Endodermal cell (in vitro differentiated cells): ENCODE measurements at regions not wholly inside any gene's neighbourhood (a gene's known extent, or its start where the extent isn't known, plus 50 kb on each side); places are given as distances from the start of the nearest gene placed in this dataset.

Experiments used
- DNase-seq: peaks from one replicate; pipeline ENCODE4 v3.0.0-alpha.2; 2017
- H3K27ac ChIP-seq: 2 replicates; pipeline ENCODE4 v1.5.1; 2013; ENCODE audit warnings: mild to moderate bottlenecking, low read depth, low read length, moderate library complexity
- H3K27me3 ChIP-seq: 2 replicates; pipeline ENCODE4 v1.6.1; 2013; ENCODE audit warnings: mild to moderate bottlenecking, low read length, moderate library complexity; ENCODE audit not compliant: insufficient read depth, control insufficient read depth, poor library complexity, severe bottlenecking
- H3K36me3 ChIP-seq: 2 replicates; pipeline ENCODE4 v1.7.0; 2013; ENCODE audit warnings: mild to moderate bottlenecking, low read length, moderate library complexity; ENCODE audit not compliant: control insufficient read depth, insufficient read depth
- H3K4me1 ChIP-seq: one replicate; pipeline ENCODE4 v1.7.0; 2013; ENCODE audit warnings: low read length; ENCODE audit not compliant: control insufficient read depth, insufficient read depth
- H3K4me3 ChIP-seq: 2 replicates; pipeline ENCODE4 v1.5.1; 2013; ENCODE audit warnings: mild to moderate bottlenecking, low read length, moderate library complexity
- H3K9ac ChIP-seq: 2 replicates; pipeline ENCODE4 v1.6.1; 2013; ENCODE audit warnings: mild to moderate bottlenecking, low read length, moderate library complexity; ENCODE audit not compliant: poor library complexity, severe bottlenecking; ENCODE audit errors: extremely low read depth
- H3K9me3 ChIP-seq: 2 replicates; pipeline ENCODE4 v1.6.1; 2013; ENCODE audit warnings: mild to moderate bottlenecking, low read length, moderate library complexity; ENCODE audit not compliant: control insufficient read depth
- H3K27ac Mint-ChIP-seq: 2 replicates; pipeline ENCODE4 v1.8.0; 2020; ENCODE audit warnings: mixed read lengths
- H3K27me3 Mint-ChIP-seq: 2 replicates; pipeline ENCODE4 v1.8.0; 2021; ENCODE audit warnings: mild to moderate bottlenecking, mixed read lengths; ENCODE audit not compliant: insufficient read depth
- H3K36me3 Mint-ChIP-seq: 2 replicates; pipeline ENCODE4 v1.8.0; 2020; ENCODE audit warnings: low read depth, mixed read lengths
- H3K4me1 Mint-ChIP-seq: 2 replicates; pipeline ENCODE4 v1.8.0; 2020; ENCODE audit warnings: mixed read lengths
- H3K4me3 Mint-ChIP-seq: 2 replicates; pipeline ENCODE4 v1.8.0; 2020; ENCODE audit warnings: mild to moderate bottlenecking, moderate library complexity, mixed read lengths
- H3K9me3 Mint-ChIP-seq: 2 replicates; pipeline ENCODE4 v1.8.0; 2020; ENCODE audit warnings: mild to moderate bottlenecking, mixed read lengths
- CTCF ChIP-seq: fragments of 200-600 bp; sonication (generic); conservative IDR thresholded peaks from 2 replicates; pipeline ENCODE4 v1.5.0; 2021; ENCODE audit warnings: antibody characterized with exemption, mild to moderate bottlenecking
- WGBS, 2 experiments: methylation state at CpG; one replicate each; pipeline versions ENCODE4 v1.1.5 to v1.1.7; 2013; ENCODE audit warnings: missing lambda C conversion rate in 2 of 2, mixed read lengths in 1 of 2; ENCODE audit not compliant: insufficient coverage in 1 of 2, insufficient read length in 1 of 2; 5-methylcytosine and 5-hydroxymethylcytosine counted together

- H3K36me3 Mint-ChIP-seq: no peaks in the 10 kb centered on the region
- no peak overlapping the region for H3K27ac ChIP-seq
- no peaks in the 10 kb centered on the region for H3K27me3 ChIP-seq
- H3K27me3 Mint-ChIP-seq: peaks cover 4% of the 10 kb centered on the region
- H3K4me1 Mint-ChIP-seq: peaks cover 11% of the 10 kb centered on the region
- H3K4me1 ChIP-seq: no peaks in the 10 kb centered on the region
- no peak overlapping the region for H3K9ac ChIP-seq
- H3K4me3 ChIP-seq: no peak overlapping the region
- no peak for TF ChIP-seq CTCF
- H3K27ac Mint-ChIP-seq: peak overlapping the region; percentile 12
- no peaks in the 10 kb centered on the region for H3K36me3 ChIP-seq
- H3K9me3 ChIP-seq: no peaks in the 10 kb centered on the region
- WGBS, 2 experiments: 54 to 66% methylated on average over 4 to 6 of the region's 6 CpGs
- no peak for DNase-seq
- no peaks in the 10 kb centered on the region for H3K9me3 Mint-ChIP-seq
- H3K4me3 Mint-ChIP-seq: no peak overlapping the region
Measured at GRCh38 chr20:11766961-11767360, 150.7 kb upstream of the BTBD3 start.

- no peaks in the 10 kb centered on the region for H3K9me3 Mint-ChIP-seq
- H3K9me3 ChIP-seq: no peaks in the 10 kb centered on the region
- no peak for DNase-seq
- H3K4me1 Mint-ChIP-seq: peaks cover 11% of the 10 kb centered on the region
- 86 to 100% methylated on average over 1 to 3 of the region's 3 CpGs for WGBS, 2 experiments
- H3K4me1 ChIP-seq: no peaks in the 10 kb centered on the region
- no peaks in the 10 kb centered on the region for H3K36me3 Mint-ChIP-seq
- no peak for TF ChIP-seq CTCF
- H3K4me3 Mint-ChIP-seq: no peak overlapping the region
- H3K27ac ChIP-seq: no peak overlapping the region
- H3K36me3 ChIP-seq: no peaks in the 10 kb centered on the region
- no peak overlapping the region for H3K27ac Mint-ChIP-seq
- H3K27me3 ChIP-seq: no peaks in the 10 kb centered on the region
- H3K27me3 Mint-ChIP-seq: peaks cover 4% of the 10 kb centered on the region
- H3K4me3 ChIP-seq: no peak overlapping the region
- H3K9ac ChIP-seq: no peak overlapping the region
Measured at GRCh38 chr20:11769825-11770224, 147.9 kb upstream of the BTBD3 start.

GRCh38 chr20:11772226-11772730, 145.4 kb upstream of the BTBD3 start:
- Mint-ChIP-seq H3K36me3 (no peaks in the 10 kb centered on the region), H3K27me3 (peaks cover 4% of the 10 kb centered on the region), H3K27ac (no peak overlapping the region), H3K9me3 (no peaks in the 10 kb centered on the region), H3K4me3 (no peak overlapping the region), H3K4me1 (peaks cover 3% of the 10 kb centered on the region)
- no peaks in the 10 kb centered on the region for H3K36me3 ChIP-seq
- no peaks in the 10 kb centered on the region for H3K4me1 ChIP-seq
- no peak overlapping the region for H3K4me3 ChIP-seq
- H3K27me3 ChIP-seq: no peaks in the 10 kb centered on the region
- no peaks in the 10 kb centered on the region for H3K9me3 ChIP-seq
- no peak overlapping the region for H3K27ac ChIP-seq
- no peak for DNase-seq
- WGBS, 2 experiments: 97% methylated on average over 2 of the region's 2 CpGs; no CpG with 5 or more reads in 1 of the 2 experiments
- H3K9ac ChIP-seq: no peak overlapping the region
- TF ChIP-seq CTCF: no peak
